Panc1 (cell line): ENCODE measurements at regions not wholly inside any gene's neighbourhood (a gene's known extent, or its start where the extent isn't known, plus 50 kb on each side); places are given as distances from the start of the nearest gene placed in this dataset.

ENCODE experiments used
- CTCF ChIP-seq: fragments of 450-650 bp; IDR thresholded peaks from 2 replicates; pipeline ENCODE4 v1.5.1; 2017; ENCODE audit warnings: mild to moderate bottlenecking
- POLR2AphosphoS5 ChIP-seq: IDR thresholded peaks from 2 replicates; pipeline ENCODE4 v1.6.1; 2012; ENCODE audit warnings: mild to moderate bottlenecking, low read depth, low read length, moderate library complexity

- TF ChIP-seq CTCF (no peak), POLR2AphosphoS5 (no peak)
Measured at GRCh38 chr11:98195300-98195699, 825.4 kb upstream of the CNTN5 start.
